GM12878 (cell line): ENCODE measurements at regions not wholly inside any gene's neighbourhood (a gene's known extent, or its start where the extent isn't known, plus 50 kb on each side); places are given as distances from the start of the nearest gene placed in this dataset.

ENCODE experiments used
- ATAC-seq: fragments of 200-7000 bp; cut with Tn5 transposase; 3 replicates; pipeline ENCODE4 v1.9.1; 2020; ENCODE audit warnings: mild to moderate bottlenecking, moderate library complexity
- BruUV-seq: library from RNA; stranded (reverse); fragments of 400-500 nt; replicated peaks from 2 replicates; lab custom pipeline; 2021; lab: Mats Ljungman, UMichigan
- CTCF ChIA-PET: fragments of 300-600 bp; sonication (Branson Sonifier 250); formaldehyde crosslinking; extraction: SDS; loops from one replicate; lab custom pipeline; 2021; ENCODE audit warnings: inconsistent platforms; lab: Yijun Ruan, JAX
- POLR2A ChIA-PET: fragments of 350-600 bp; formaldehyde crosslinking; extraction: SDS; loops from one replicate; lab custom pipeline; 2021; ENCODE audit warnings: inconsistent platforms; lab: Charles Lee
- RAD21 ChIA-PET: fragments of 300-600 bp; sonication (Branson Sonifier 250); formaldehyde crosslinking; loops from one replicate; lab custom pipeline; 2023; ENCODE audit warnings: antibody characterized with exemption; ENCODE audit not compliant: unreplicated experiment; lab: Charles Lee
- SMC1A ChIA-PET: fragments of 300-600 bp; sonication (Branson Sonifier 250); formaldehyde crosslinking; loops from one replicate; lab custom pipeline; 2023; ENCODE audit not compliant: unreplicated experiment, uncharacterized antibody; lab: Charles Lee
- DNase-seq: peaks from one replicate; pipeline ENCODE4 v3.0.0-alpha.2; 2011; ENCODE audit warnings: low read depth, low spot score
- FAIRE-seq: peaks from 3 replicates; lab custom pipeline; 2011; peaks lifted over from hg19 to GRCh38; lab: Jason Lieb, UNC
- H2AFZ ChIP-seq: 2 replicates; pipeline ENCODE4 v1.6.0; 2011; ENCODE audit warnings: low read depth, low read length, control low read depth; ENCODE audit not compliant: control insufficient read depth
- H3K27ac ChIP-seq: 2 replicates; pipeline ENCODE4 v1.5.1; 2011; ENCODE audit warnings: control low read depth; ENCODE audit not compliant: control insufficient read depth, insufficient read depth
- H3K27me3 ChIP-seq, 2 experiments: replicated peaks in 1 of 2; 2 replicates each; pipeline versions ENCODE4 v1.6.0 to v1.6.1; 2011; ENCODE audit warnings: low read length in 1 of 2; ENCODE audit not compliant: control insufficient read depth in 2 of 2, insufficient read depth in 2 of 2
- H3K36me3 ChIP-seq, 2 experiments: 2 replicates each; pipeline ENCODE4 v1.5.1; 2011; ENCODE audit warnings: low read length in 1 of 2; ENCODE audit not compliant: control insufficient read depth in 2 of 2, insufficient read depth in 2 of 2
- H3K4me1 ChIP-seq: 2 replicates; pipeline ENCODE4 v1.6.1; 2011; ENCODE audit warnings: mild to moderate bottlenecking, low read length, moderate library complexity, mixed read lengths; ENCODE audit not compliant: control insufficient read depth, insufficient read depth
- H3K4me2 ChIP-seq: 2 replicates; pipeline ENCODE4 v1.6.0; 2011; ENCODE audit warnings: control low read depth; ENCODE audit not compliant: control insufficient read depth, insufficient read depth
- H3K4me3 ChIP-seq: fragments of 200-600 bp; sonication (generic); 2 replicates; pipeline ENCODE4 v1.5.1; 2016
- H3K79me2 ChIP-seq: 2 replicates; pipeline ENCODE4 v1.6.0; 2011; ENCODE audit warnings: low read length; ENCODE audit not compliant: control insufficient read depth, insufficient read depth
- H3K9ac ChIP-seq: 2 replicates; pipeline ENCODE4 v1.8.0; 2011; ENCODE audit warnings: low read length, control low read depth, mixed read lengths; ENCODE audit not compliant: control insufficient read depth, insufficient read depth
- H3K9me3 ChIP-seq: replicated peaks from 3 replicates; pipeline ENCODE4 v1.5.1; 2011; ENCODE audit warnings: mild to moderate bottlenecking, low read length; ENCODE audit not compliant: control insufficient read depth, insufficient read depth
- H4K20me1 ChIP-seq: 2 replicates; pipeline ENCODE4 v1.6.0; 2011; ENCODE audit not compliant: control insufficient read depth, insufficient read depth
- CBFB ChIP-seq: IDR thresholded peaks from 2 replicates; pipeline ENCODE4 v1.6.1; 2016; ENCODE audit warnings: antibody characterized with exemption, low read depth
- CBX3 ChIP-seq: fragments of 200-600 bp; sonication (generic); IDR thresholded peaks from 2 replicates; pipeline ENCODE4 v1.6.1; 2016; ENCODE audit warnings: low read depth, borderline replicate concordance
- E4F1 ChIP-seq: fragments of 450-650 bp; IDR thresholded peaks from 2 replicates; pipeline ENCODE4 v1.6.1; 2018; ENCODE audit warnings: borderline replicate concordance, mild to moderate bottlenecking; ENCODE audit not compliant: partially characterized antibody
- KDM1A ChIP-seq: fragments of 200-600 bp; sonication (generic); IDR thresholded peaks from 2 replicates; pipeline ENCODE4 v1.6.1; 2016; ENCODE audit warnings: borderline replicate concordance
- KLF5 ChIP-seq: fragments of 450-650 bp; IDR thresholded peaks from 2 replicates; pipeline ENCODE4 v1.6.1; 2014; ENCODE audit warnings: mild to moderate bottlenecking; ENCODE audit not compliant: partially characterized antibody
- MYC ChIP-seq: IDR thresholded peaks from 2 replicates; pipeline ENCODE4 v1.6.1; 2011; ENCODE audit warnings: mild to moderate bottlenecking, low read length, moderate library complexity, inconsistent platforms; ENCODE audit not compliant: insufficient read depth, insufficient replicate concordance, insufficient read length, severe bottlenecking
- SREBF1 ChIP-seq: IDR thresholded peaks from 2 replicates; pipeline ENCODE4 v1.6.1; 2012; ENCODE audit warnings: mild to moderate bottlenecking, low read length
- TAF1 ChIP-seq: IDR thresholded peaks from 2 replicates; pipeline ENCODE4 v1.6.1; 2011; ENCODE audit warnings: mild to moderate bottlenecking, low read depth, low read length, borderline replicate concordance
- TCF12 ChIP-seq: IDR thresholded peaks from 2 replicates; pipeline ENCODE4 v1.6.1; 2011; ENCODE audit warnings: low read depth, mild to moderate bottlenecking, low read length
- ZNF24 ChIP-seq: fragments of 450-650 bp; IDR thresholded peaks from 2 replicates; pipeline ENCODE4 v1.6.1; 2017; ENCODE audit warnings: antibody characterized with exemption, mild to moderate bottlenecking
- ZNF687 ChIP-seq: fragments of 450-650 bp; IDR thresholded peaks from 2 replicates; pipeline ENCODE4 v1.6.1; 2017; ENCODE audit warnings: mild to moderate bottlenecking, moderate library complexity
- WGBS: methylation state at CpG from one replicate; pipeline ENCODE4 v1.1.6; 2016; ENCODE audit warnings: low lambda C conversion rate; ENCODE audit not compliant: insufficient replicate concordance, insufficient coverage; ENCODE audit errors: missing lambda C conversion rate; 5-methylcytosine and 5-hydroxymethylcytosine counted together
- in situ Hi-C: fragments of 300-500 bp; cut with MboI; formaldehyde crosslinking; loops from 9 replicates; pipeline ENCODE4 v1.14.3; 2018; ENCODE audit warnings: mixed read lengths
- intact Hi-C: fragments of 100-400 bp; cut with micrococcal nuclease; formaldehyde crosslinking; loops from one replicate; pipeline ENCODE4 v1.14.2; 2022; ENCODE audit not compliant: unreplicated experiment
- TF ChIP-seq, protein P1 (sequence below): fragments of 450-650 bp; IDR thresholded peaks from 2 replicates; pipeline ENCODE4 v1.6.1; 2014; ENCODE audit warnings: mild to moderate bottlenecking

DNA sequence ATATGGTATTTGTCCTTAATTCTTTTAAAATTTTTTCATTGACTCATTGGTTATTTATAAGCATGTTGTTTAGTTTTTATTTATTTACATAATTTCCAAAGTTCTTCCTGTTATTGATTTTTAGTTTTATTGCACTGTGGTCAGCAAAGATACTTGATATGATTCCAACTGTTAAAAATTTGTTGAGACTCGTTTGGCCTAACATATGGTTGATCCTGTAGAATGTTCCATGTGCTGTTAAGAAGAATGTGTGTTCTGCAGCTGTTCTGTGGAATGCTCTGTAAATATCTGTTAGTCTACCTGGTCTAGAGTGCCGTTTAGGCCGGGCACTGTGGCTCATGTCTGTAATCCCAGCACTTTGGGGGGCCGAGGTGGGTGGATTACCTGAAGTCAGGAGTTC is 197.7 kb downstream of the CD109 start:
- no TSS peak for BruUV-seq
- intact Hi-C loops: loop anchor here (5.0 kb wide), 1 partner anchor 39 kb away; no protein-coding TSS in a partner anchor
- 0% methylated on average over 4 of the region's 4 CpGs for WGBS
- ATAC-seq (no peak), DNase-seq (no peak), FAIRE-seq (no peak)
- POLR2A ChIA-PET: no interaction called here
- Histone ChIP-seq H3K27ac (no peak overlapping the region), H3K4me3 (no peak overlapping the region), H3K4me2 (no peak overlapping the region), H3K4me1 (no peaks in the 10 kb centered on the region), H3K9me3 (no peaks in the 10 kb centered on the region), H4K20me1 (no peaks in the 10 kb centered on the region), H3K79me2 (no peaks in the 10 kb centered on the region), H3K27me3 (no peaks in the 10 kb centered on the region), H3K36me3 (no peaks in the 10 kb centered on the region), H3K9ac (no peak overlapping the region), H2AFZ (no peak overlapping the region)
- TF ChIP-seq KDM1A (no peak), ZNF24 (no peak), KLF5 (no peak), TAF1 (no peak), CBX3 (no peak)
- RAD21 ChIA-PET: no interaction called here
- SMC1A ChIA-PET: no interaction called here
- CTCF ChIA-PET: no interaction called here
- in situ Hi-C loops: no loop called here

DNA sequence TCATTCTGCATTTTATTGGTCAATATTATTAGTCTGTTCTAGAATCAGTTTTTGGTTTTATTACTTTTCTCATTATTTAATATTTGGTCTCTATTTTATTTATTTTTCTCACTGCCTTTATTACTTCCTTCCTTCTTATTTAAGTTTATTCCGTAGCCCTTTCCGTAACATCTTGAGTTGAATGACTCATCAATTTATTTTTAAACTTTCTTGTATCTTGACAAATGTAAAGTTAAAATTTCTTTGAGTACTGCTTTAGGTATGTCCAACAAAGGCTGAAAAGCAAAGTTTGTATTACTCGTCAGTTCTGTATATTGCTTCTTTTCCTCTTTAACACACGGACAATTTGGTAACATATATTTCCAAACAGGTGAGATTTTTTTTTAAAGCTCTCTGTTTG is 192.0 kb downstream of the CD109 start:
- no peak for ATAC-seq
- ChIA-PET SMC1A (no interaction called here), CTCF (no interaction called here), RAD21 (no interaction called here), POLR2A (no interaction called here)
- no peak overlapping the region for H3K4me2 ChIP-seq
- no peak for FAIRE-seq
- H3K36me3 ChIP-seq: no peaks in the 10 kb centered on the region
- no peak overlapping the region for H3K9ac ChIP-seq
- no peaks in the 10 kb centered on the region for H4K20me1 ChIP-seq
- no peak overlapping the region for H2AFZ ChIP-seq
- in situ Hi-C loops (no loop called here), intact Hi-C loops (no loop called here)
- 47% methylated on average over 4 of the region's 4 CpGs for WGBS
- no peaks in the 10 kb centered on the region for H3K4me1 ChIP-seq
- H3K27ac ChIP-seq: no peak overlapping the region
- no peaks in the 10 kb centered on the region for H3K9me3 ChIP-seq
- H3K79me2 ChIP-seq: no peaks in the 10 kb centered on the region
- no TSS peak for BruUV-seq
- no peaks in the 10 kb centered on the region for H3K27me3 ChIP-seq
- no peak overlapping the region for H3K4me3 ChIP-seq
- DNase-seq: no peak
- TF ChIP-seq TCF12 (no peak), SREBF1 (no peak), ZNF687 (no peak), MYC (no peak), CBFB (no peak), E4F1 (no peak)
- TF ChIP-seq, protein P1, sequence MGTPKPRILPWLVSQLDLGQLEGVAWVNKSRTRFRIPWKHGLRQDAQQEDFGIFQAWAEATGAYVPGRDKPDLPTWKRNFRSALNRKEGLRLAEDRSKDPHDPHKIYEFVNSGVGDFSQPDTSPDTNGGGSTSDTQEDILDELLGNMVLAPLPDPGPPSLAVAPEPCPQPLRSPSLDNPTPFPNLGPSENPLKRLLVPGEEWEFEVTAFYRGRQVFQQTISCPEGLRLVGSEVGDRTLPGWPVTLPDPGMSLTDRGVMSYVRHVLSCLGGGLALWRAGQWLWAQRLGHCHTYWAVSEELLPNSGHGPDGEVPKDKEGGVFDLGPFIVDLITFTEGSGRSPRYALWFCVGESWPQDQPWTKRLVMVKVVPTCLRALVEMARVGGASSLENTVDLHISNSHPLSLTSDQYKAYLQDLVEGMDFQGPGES: no peak
